Mammary epithelial cell (primary cell): ENCODE measurements at regions not wholly inside any gene's neighbourhood (a gene's known extent, or its start where the extent isn't known, plus 50 kb on each side); places are given as distances from the start of the nearest gene placed in this dataset.

Experiments
- CTCF ChIP-seq, 2 donors: IDR thresholded peaks in 1 of 2; conservative IDR thresholded peaks in 1 of 2; 2 replicates each; pipeline ENCODE4 v1.5.1; 2011 to 2012; ENCODE audit warnings: inconsistent platforms in 2 of 2, low read length in 2 of 2, mild to moderate bottlenecking in 2 of 2, control low read depth in 1 of 2, low read depth in 1 of 2; ENCODE audit not compliant: insufficient read depth in 1 of 2; ENCODE audit errors: extremely low read depth in 1 of 2
- EZH2 ChIP-seq: IDR thresholded peaks from 2 replicates; pipeline ENCODE4 v1.6.1; 2012; ENCODE audit warnings: low read length, inconsistent platforms, borderline replicate concordance

GRCh38 chrX:40282348-40282747 is 184.6 kb upstream of the BCOR start:
- TF ChIP-seq CTCF (conservative IDR thresholded peaks at IDR 0.05 in 1 of 2, IDR thresholded peaks at IDR 0.05 in 1 of 2; ENCODE audit: extremely low read depth in 1 of 2, insufficient read depth in 1 of 2, low read depth in 1 of 2, low read length in 2 of 2) (no peak), EZH2 (no peak)
